PC-3 (cell line): ENCODE measurements at regions not wholly inside any gene's neighbourhood (a gene's known extent, or its start where the extent isn't known, plus 50 kb on each side); places are given as distances from the start of the nearest gene placed in this dataset.

Experiments used
- ATAC-seq: fragments of 200-7000 bp; cut with Tn5 transposase; 2 replicates; pipeline ENCODE4 v1.9.1; 2020; ENCODE audit warnings: mild to moderate bottlenecking, moderate library complexity
- BruUV-seq: library from RNA; stranded (reverse); fragments of 400-500 nt; replicated peaks from 2 replicates; lab custom pipeline; 2021; lab: Mats Ljungman, UMichigan
- CTCF ChIA-PET: fragments of 300-600 bp; sonication (Branson Sonifier 250); formaldehyde crosslinking; loops from one replicate; lab custom pipeline; 2022; ENCODE audit warnings: antibody characterized with exemption; lab: Charles Lee
- POLR2A ChIA-PET: fragments of 300-600 bp; sonication (Branson Sonifier 250); formaldehyde crosslinking; loops from one replicate; lab custom pipeline; 2022; ENCODE audit warnings: antibody characterized with exemption; ENCODE audit not compliant: unreplicated experiment; lab: Charles Lee
- DNase-seq: peaks from one replicate; pipeline ENCODE4 v3.0.0-alpha.2; 2015
- H2AFZ ChIP-seq: fragments of 300-600 bp; sonication (generic); 2 replicates; pipeline ENCODE4 v1.6.0; 2016; ENCODE audit warnings: antibody characterized with exemption, low read length
- H3F3A ChIP-seq: fragments of 300-600 bp; sonication (generic); one replicate; pipeline ENCODE4 v1.6.0; 2017; ENCODE audit warnings: antibody characterized with exemption, low read length, control low read depth, mild to moderate bottlenecking; ENCODE audit not compliant: unreplicated experiment
- H3K27ac ChIP-seq: fragments of 300-600 bp; sonication (generic); 2 replicates; pipeline ENCODE4 v1.5.1; 2016; ENCODE audit warnings: mild to moderate bottlenecking, low read length
- H3K27me3 ChIP-seq: fragments of 300-600 bp; sonication (generic); 2 replicates; pipeline ENCODE4 v1.6.1; 2016; ENCODE audit warnings: low read length, mixed read lengths
- H3K36me3 ChIP-seq: fragments of 300-600 bp; sonication (generic); 2 replicates; pipeline ENCODE4 v1.6.1; 2016; ENCODE audit warnings: low read depth, mixed run types, low read length, mixed read lengths
- H3K4me1 ChIP-seq: fragments of 300-600 bp; sonication (generic); 2 replicates; pipeline ENCODE4 v1.5.1; 2016; ENCODE audit warnings: low read length; ENCODE audit not compliant: insufficient read depth
- H3K4me2 ChIP-seq: fragments of 300-600 bp; sonication (generic); 2 replicates; pipeline ENCODE4 v1.6.0; 2016; ENCODE audit warnings: low read length
- H3K4me3 ChIP-seq: fragments of 300-600 bp; sonication (generic); 2 replicates; pipeline ENCODE4 v1.5.1; 2016; ENCODE audit warnings: mild to moderate bottlenecking, low read length, mixed read lengths
- H3K79me2 ChIP-seq: fragments of 300-600 bp; sonication (generic); 2 replicates; pipeline ENCODE4 v1.6.1; 2017; ENCODE audit warnings: low read length, mixed read lengths
- H3K9ac ChIP-seq: fragments of 300-600 bp; sonication (generic); 2 replicates; pipeline ENCODE4 v1.6.0; 2016; ENCODE audit warnings: mild to moderate bottlenecking, low read length
- H3K9me2 ChIP-seq: fragments of 300-600 bp; sonication (generic); replicated peaks from 2 replicates; pipeline ENCODE4 v1.6.1; 2016; ENCODE audit warnings: mixed run types, low read length, mixed read lengths
- H3K9me3 ChIP-seq: fragments of 300-600 bp; sonication (generic); 2 replicates; pipeline ENCODE4 v1.6.1; 2016; ENCODE audit warnings: low read length, mixed read lengths
- H4K20me1 ChIP-seq: fragments of 300-600 bp; sonication (generic); 2 replicates; pipeline ENCODE4 v1.6.1; 2016; ENCODE audit warnings: low read length, mixed read lengths
- EZH2 ChIP-seq: fragments of 300-600 bp; sonication (generic); IDR thresholded peaks from one replicate; pipeline ENCODE4 v1.6.1; 2017; ENCODE audit warnings: antibody characterized with exemption, mild to moderate bottlenecking, low read length; ENCODE audit not compliant: unreplicated experiment
- EZH2phosphoT487 ChIP-seq: fragments of 300-600 bp; sonication (generic); IDR thresholded peaks from 2 replicates; pipeline ENCODE4 v1.6.1; 2018; ENCODE audit warnings: mild to moderate bottlenecking, antibody characterized with exemption, low read length, borderline replicate concordance
- intact Hi-C: fragments of 100-400 bp; cut with micrococcal nuclease; formaldehyde crosslinking; loops from 2 replicates; pipeline ENCODE4 v1.9.0; 2023
- TF ChIP-seq, protein P1 (sequence below): fragments of 300-600 bp; sonication (generic); conservative IDR thresholded peaks from 2 replicates; pipeline ENCODE4 v1.5.1; 2017; ENCODE audit warnings: antibody characterized with exemption, low read depth, mild to moderate bottlenecking, low read length

DNA sequence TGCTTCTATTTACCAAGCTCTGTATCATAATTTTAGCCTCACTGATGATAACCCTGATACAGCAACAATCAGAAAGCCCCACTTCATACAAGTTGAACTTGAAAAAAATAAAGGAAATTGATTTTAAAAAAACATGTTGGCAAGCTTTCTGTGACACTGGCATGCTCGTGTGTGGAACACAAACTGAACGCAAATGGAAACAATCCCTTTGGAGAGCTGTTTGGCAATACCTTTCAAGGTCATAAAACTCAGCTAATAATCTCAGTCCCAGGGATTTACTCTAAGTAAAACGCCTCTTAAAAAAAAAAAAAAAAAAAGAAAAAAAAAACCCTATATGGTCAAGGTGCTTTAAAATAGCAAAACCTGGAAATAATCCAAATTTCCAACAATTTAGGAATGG, 166.7 kb upstream of the BCL6 start:
- H3K9ac ChIP-seq, result no peak overlapping the region
- H3K27ac ChIP-seq, result no peak overlapping the region
- BruUV-seq, result no TSS peak
- peaks cover 11% of the 10 kb centered on the region for H3F3A ChIP-seq
- CTCF ChIA-PET, result no interaction called here
- TF ChIP-seq EZH2phosphoT487 (no peak), EZH2 (no peak)
- TF ChIP-seq, protein P1, sequence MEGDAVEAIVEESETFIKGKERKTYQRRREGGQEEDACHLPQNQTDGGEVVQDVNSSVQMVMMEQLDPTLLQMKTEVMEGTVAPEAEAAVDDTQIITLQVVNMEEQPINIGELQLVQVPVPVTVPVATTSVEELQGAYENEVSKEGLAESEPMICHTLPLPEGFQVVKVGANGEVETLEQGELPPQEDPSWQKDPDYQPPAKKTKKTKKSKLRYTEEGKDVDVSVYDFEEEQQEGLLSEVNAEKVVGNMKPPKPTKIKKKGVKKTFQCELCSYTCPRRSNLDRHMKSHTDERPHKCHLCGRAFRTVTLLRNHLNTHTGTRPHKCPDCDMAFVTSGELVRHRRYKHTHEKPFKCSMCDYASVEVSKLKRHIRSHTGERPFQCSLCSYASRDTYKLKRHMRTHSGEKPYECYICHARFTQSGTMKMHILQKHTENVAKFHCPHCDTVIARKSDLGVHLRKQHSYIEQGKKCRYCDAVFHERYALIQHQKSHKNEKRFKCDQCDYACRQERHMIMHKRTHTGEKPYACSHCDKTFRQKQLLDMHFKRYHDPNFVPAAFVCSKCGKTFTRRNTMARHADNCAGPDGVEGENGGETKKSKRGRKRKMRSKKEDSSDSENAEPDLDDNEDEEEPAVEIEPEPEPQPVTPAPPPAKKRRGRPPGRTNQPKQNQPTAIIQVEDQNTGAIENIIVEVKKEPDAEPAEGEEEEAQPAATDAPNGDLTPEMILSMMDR, result no peak
- POLR2A ChIA-PET, result no interaction called here
- no peaks in the 10 kb centered on the region for H3K79me2 ChIP-seq
- H3K27me3 ChIP-seq, result no peaks in the 10 kb centered on the region
- intact Hi-C loops, result loop anchor here (5.0 to 10.0 kb wide), 6 partner anchors 90 to 1040 kb away; partner anchors contain the start of gene LPP
- no peak overlapping the region for H3K4me2 ChIP-seq
- H3K9me2 ChIP-seq, result no peaks in the 10 kb centered on the region
- no peak for DNase-seq
- no peaks in the 10 kb centered on the region for H4K20me1 ChIP-seq
- H2AFZ ChIP-seq, result no peak overlapping the region
- H3K4me3 ChIP-seq, result no peak overlapping the region
- no peaks in the 10 kb centered on the region for H3K9me3 ChIP-seq
- no peak for ATAC-seq
- peaks cover 40% of the 10 kb centered on the region for H3K4me1 ChIP-seq
- no peaks in the 10 kb centered on the region for H3K36me3 ChIP-seq

DNA sequence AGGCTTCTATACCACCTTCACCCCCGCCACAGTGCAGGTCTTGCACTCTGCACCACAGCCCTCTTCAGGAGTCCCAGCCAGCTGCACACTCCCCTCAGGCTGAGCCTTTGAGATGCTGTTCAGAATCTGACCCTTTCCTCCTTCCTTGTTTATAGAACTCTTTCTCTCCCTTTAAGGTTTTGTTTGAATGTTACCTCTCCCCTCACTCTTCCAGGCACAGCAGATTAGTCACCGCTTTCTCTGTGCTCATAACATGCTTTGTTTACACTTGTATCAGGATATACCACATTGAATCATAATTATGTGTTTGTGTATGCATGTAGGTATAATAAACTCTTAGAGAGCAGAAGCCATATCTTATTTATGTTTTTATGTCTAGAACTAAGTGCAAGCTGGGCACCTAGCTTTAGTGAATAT, 168.4 kb upstream of the BCL6 start:
- Histone ChIP-seq H3K9ac (peak overlapping the region; percentile 26; the same call in 1 of the 2 replicates), H3K4me1 (peaks cover 48% of the 10 kb centered on the region), H3K79me2 (no peaks in the 10 kb centered on the region), H4K20me1 (no peaks in the 10 kb centered on the region), H3F3A (peaks cover 11% of the 10 kb centered on the region), H3K9me2 (no peaks in the 10 kb centered on the region), H3K27ac (peak overlapping the region; percentile 91), H3K9me3 (no peaks in the 10 kb centered on the region), H3K36me3 (no peaks in the 10 kb centered on the region), H3K4me3 (peak overlapping the region; percentile 47), H3K27me3 (no peaks in the 10 kb centered on the region), H3K4me2 (peak overlapping the region; percentile 79), H2AFZ (no peak overlapping the region)
- ChIA-PET POLR2A (interaction anchor here (0.5 to 0.8 kb wide), 3 partner anchors 168 to 305 kb away, joined by 4 to 14 read pairs (median 8); partner anchors contain the start of gene BCL6), CTCF (interaction anchor here (0.6 kb wide), 2 partner anchors 173 to 1324 kb away, joined by 4 read pairs; no protein-coding TSS in a partner anchor)
- TF ChIP-seq, protein P1, result no peak
- TF ChIP-seq EZH2phosphoT487 (no peak), EZH2 (no peak)
- intact Hi-C loops, result loop anchor here (1.0 to 10.0 kb wide), 10 partner anchors 29 to 1039 kb away; partner anchors contain the start of gene LPP
- ATAC-seq (peak; percentile 88), DNase-seq (peak; percentile 93)
- BruUV-seq, result no TSS peak

DNA sequence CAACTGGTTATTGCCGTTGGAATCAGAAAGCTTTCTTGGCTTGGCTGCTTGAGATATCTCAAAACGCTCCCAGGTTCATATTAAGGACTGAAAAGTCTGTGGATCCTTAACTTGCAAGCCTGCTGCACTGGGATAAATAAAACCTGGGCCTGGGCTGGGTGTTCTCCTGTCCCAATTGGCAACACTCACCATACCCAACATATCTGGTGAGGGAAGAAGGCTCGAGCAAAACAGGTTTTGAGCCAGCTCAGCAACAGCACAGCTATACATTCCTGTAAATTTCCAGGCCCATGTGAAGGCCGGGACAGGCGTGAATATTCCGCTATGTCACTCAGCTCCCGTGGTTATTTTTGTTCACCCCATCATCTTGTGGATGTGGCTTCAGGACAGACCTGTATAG, 169.0 kb upstream of the BCL6 start:
- Histone ChIP-seq H4K20me1 (no peaks in the 10 kb centered on the region), H3K4me2 (peak overlapping the region; percentile 79), H3K27ac (peak overlapping the region; percentile 91), H2AFZ (peak overlapping the region; percentile 31), H3K79me2 (no peaks in the 10 kb centered on the region), H3K4me3 (peak overlapping the region; percentile 47), H3K9me3 (no peaks in the 10 kb centered on the region), H3K9ac (peak overlapping the region; percentile 26), H3K9me2 (no peaks in the 10 kb centered on the region), H3K4me1 (peaks cover 48% of the 10 kb centered on the region), H3K36me3 (no peaks in the 10 kb centered on the region), H3K27me3 (no peaks in the 10 kb centered on the region), H3F3A (peaks cover 11% of the 10 kb centered on the region)
- TF ChIP-seq EZH2 (no peak), EZH2phosphoT487 (no peak)
- TF ChIP-seq, protein P1, result no peak
- intact Hi-C loops, result loop anchor here (1.0 to 10.0 kb wide), 8 partner anchors 29 to 1038 kb away; partner anchors contain the start of gene LPP
- peak; percentile 61 for ATAC-seq
- DNase-seq, result peak; percentile 89
- ChIA-PET CTCF (interaction anchor here (0.6 kb wide), 1 partner anchor 1325 kb away, joined by 4 read pairs; no protein-coding TSS in a partner anchor), POLR2A (interaction anchor here (0.6 to 0.8 kb wide), 3 partner anchors 102 to 171 kb away, joined by 4 to 8 read pairs (median 5); partner anchors contain the start of gene BCL6)
- BruUV-seq, result no TSS peak
